GM23248 (cell line): ENCODE measurements at regions not wholly inside any gene's neighbourhood (a gene's known extent, or its start where the extent isn't known, plus 50 kb on each side); places are given as distances from the start of the nearest gene placed in this dataset.

ENCODE experiments used
- EZH2 ChIP-seq: fragments of 200-600 bp; sonication (generic); IDR thresholded peaks from 2 replicates; pipeline ENCODE4 v1.6.1; 2018; ENCODE audit warnings: antibody characterized with exemption, mild to moderate bottlenecking; ENCODE audit not compliant: insufficient read depth, poor library complexity, severe bottlenecking
- EZH2phosphoT487 ChIP-seq: fragments of 200-600 bp; sonication (generic); IDR thresholded peaks from 2 replicates; pipeline ENCODE4 v1.6.1; 2018; ENCODE audit warnings: antibody characterized with exemption, moderate library complexity, mild to moderate bottlenecking, low read depth; ENCODE audit not compliant: insufficient read depth

DNA sequence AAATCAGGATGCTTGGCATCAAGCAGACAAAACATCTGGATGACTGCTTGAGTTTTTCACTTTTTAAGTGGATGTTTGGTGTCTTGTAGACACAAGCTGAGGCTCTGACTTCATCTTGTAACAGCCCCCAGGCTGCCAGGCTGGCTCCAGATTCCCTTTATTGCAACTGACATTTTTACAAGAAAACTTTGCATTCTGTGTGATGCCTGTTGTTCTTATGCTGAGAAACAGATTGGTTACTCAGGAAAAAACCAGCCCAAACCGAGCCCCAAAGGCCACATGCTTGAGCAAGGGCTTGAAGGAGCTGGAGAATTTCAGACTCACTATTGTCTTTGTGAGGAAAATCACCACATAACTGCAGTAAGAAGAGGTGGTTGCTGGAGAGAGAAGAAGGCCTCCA is 98.4 kb upstream of the PREP start:
- TF ChIP-seq EZH2 (no peak), EZH2phosphoT487 (no peak)
